NT2/D1 (cell line): ENCODE measurements at regions not wholly inside any gene's neighbourhood (a gene's known extent, or its start where the extent isn't known, plus 50 kb on each side); places are given as distances from the start of the nearest gene placed in this dataset.

Experiments used
- SUZ12 ChIP-seq: IDR thresholded peaks from 2 replicates; pipeline ENCODE4 v1.6.1; 2011; ENCODE audit not compliant: insufficient read length, insufficient read depth; ENCODE audit errors: extremely low read depth
- YY1 ChIP-seq: IDR thresholded peaks from 2 replicates; pipeline ENCODE4 v1.6.1; 2011; ENCODE audit not compliant: insufficient read length, insufficient read depth
- ZNF274 ChIP-seq: IDR thresholded peaks from 2 replicates; pipeline ENCODE4 v1.6.1; 2011; ENCODE audit warnings: mild to moderate bottlenecking, low read depth, low read length

DNA sequence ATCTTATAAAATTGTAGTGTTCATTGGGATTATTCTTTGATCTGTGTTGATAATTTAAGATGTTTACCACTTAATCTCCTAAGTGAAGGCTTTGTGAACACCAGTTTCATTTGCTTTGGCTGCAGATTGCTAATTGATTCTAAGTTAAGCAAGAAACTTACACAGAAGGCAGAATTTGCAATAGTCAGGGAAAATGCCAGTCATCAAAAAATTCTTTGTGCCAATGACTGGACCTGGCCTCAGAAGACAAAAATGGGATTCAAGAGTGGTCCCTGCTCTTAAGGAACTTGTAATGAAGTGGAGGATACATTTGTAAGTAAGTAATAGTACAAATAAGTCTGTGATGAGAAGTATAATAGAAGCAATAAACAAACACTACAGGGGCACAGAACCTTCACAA, 63.3 kb upstream of the EXOC2 start:
- TF ChIP-seq YY1 (no peak), ZNF274 (no peak), SUZ12 (no peak)
